ENCODE measurements at regions not wholly inside any gene's neighbourhood (a gene's known extent, or its start where the extent isn't known, plus 50 kb on each side); places are given as distances from the start of the nearest gene placed in this dataset.

DNA sequence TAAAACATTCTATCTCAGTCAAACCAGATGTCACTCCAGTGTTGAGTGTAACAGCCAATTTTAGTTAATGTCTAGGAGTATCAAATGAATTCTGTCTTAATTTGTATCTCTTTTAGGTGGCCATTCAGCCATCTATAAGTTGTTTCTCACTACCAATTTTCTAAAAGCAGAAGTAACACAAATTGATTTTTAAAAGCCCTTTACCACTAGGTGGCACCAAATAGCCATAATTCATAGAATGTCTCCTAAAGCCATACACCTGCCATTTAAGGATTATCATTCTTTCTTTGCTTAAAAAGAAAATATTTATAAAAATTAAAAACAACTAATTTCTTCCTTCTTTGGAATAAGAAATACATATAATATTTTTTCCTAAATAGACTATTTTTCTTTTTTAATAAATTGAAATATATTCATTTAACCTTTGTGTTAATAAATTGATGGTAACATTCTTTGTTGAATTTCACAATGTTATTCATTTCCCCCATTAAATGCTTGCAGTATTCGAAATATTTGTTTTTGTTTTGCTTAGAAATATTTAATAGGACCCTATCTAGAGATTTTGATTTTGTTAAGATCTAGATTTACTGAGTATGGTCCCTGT is 107.8 kb upstream of the PPP1R3A start:
- H3K9me1 ChIP-seq (ENCODE audit: control insufficient read depth, extremely low read depth, insufficient read depth, low read length) = no peaks in the 10 kb centered on the region
- H3K9me3 ChIP-seq (ENCODE audit: control insufficient read depth, low read depth, low read length) = no peaks in the 10 kb centered on the region
- no peaks in the 10 kb centered on the region for H3K4me1 ChIP-seq (ENCODE audit: control insufficient read depth, extremely low read depth, insufficient read depth, low read length)
- TF ChIP-seq, protein P1, sequence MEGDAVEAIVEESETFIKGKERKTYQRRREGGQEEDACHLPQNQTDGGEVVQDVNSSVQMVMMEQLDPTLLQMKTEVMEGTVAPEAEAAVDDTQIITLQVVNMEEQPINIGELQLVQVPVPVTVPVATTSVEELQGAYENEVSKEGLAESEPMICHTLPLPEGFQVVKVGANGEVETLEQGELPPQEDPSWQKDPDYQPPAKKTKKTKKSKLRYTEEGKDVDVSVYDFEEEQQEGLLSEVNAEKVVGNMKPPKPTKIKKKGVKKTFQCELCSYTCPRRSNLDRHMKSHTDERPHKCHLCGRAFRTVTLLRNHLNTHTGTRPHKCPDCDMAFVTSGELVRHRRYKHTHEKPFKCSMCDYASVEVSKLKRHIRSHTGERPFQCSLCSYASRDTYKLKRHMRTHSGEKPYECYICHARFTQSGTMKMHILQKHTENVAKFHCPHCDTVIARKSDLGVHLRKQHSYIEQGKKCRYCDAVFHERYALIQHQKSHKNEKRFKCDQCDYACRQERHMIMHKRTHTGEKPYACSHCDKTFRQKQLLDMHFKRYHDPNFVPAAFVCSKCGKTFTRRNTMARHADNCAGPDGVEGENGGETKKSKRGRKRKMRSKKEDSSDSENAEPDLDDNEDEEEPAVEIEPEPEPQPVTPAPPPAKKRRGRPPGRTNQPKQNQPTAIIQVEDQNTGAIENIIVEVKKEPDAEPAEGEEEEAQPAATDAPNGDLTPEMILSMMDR (optimal IDR thresholded peaks at IDR 0.05 in 1 of 3, IDR thresholded peaks at IDR 0.05 in 1 of 3, conservative IDR thresholded peaks at IDR 0.05 in 1 of 3; ENCODE audit: extremely low read depth in 1 of 3, insufficient read depth in 2 of 3, low read length in 3 of 3) = peak in 2 of 3 experiments; percentile 19 to 26
- no peak for TF ChIP-seq EZH2 (IDR thresholded peaks at IDR 0.05; ENCODE audit: low read length)
- dilution Hi-C loops (cut with MboI; ENCODE audit: extremely low pct_ligation_motif_present, low sequenced_read_pairs) = no loop called here
- DNase-seq (ENCODE audit: low read depth, low spot score) = peak; percentile 2
- H3K27ac ChIP-seq (ENCODE audit: control insufficient read depth, insufficient read depth, low read length) = no peak overlapping the region
- H3K27me3 ChIP-seq (ENCODE audit: control insufficient read depth, extremely low read depth, insufficient read depth, low read length) = no peaks in the 10 kb centered on the region
- no peaks in the 10 kb centered on the region for H3K79me2 ChIP-seq (ENCODE audit: control insufficient read depth, insufficient read depth, low read length)
- H3K4me3 ChIP-seq (ENCODE audit: control insufficient read depth in 2 of 3, extremely low read depth in 1 of 3, insufficient read depth in 2 of 3, low read depth in 1 of 3, low read length in 3 of 3) = no peak overlapping the region
- H4K20me1 ChIP-seq (ENCODE audit: control insufficient read depth, extremely low read depth, insufficient read depth, low read length) = no peaks in the 10 kb centered on the region
- no peak overlapping the region for H3K4me2 ChIP-seq (ENCODE audit: control insufficient read depth, extremely low read depth, insufficient read depth, low read depth, low read length)
- no peak overlapping the region for H2AFZ ChIP-seq (ENCODE audit: control insufficient read depth, low read length)
- H3K9ac ChIP-seq (ENCODE audit: control insufficient read depth, extremely low read depth, insufficient read depth, low read length) = no peak overlapping the region
- FAIRE-seq = no peak
- no peaks in the 10 kb centered on the region for H3K36me3 ChIP-seq (ENCODE audit: control insufficient read depth in 2 of 2, extremely low read depth in 1 of 2, insufficient read depth in 2 of 2, low read length in 2 of 2)

DNA sequence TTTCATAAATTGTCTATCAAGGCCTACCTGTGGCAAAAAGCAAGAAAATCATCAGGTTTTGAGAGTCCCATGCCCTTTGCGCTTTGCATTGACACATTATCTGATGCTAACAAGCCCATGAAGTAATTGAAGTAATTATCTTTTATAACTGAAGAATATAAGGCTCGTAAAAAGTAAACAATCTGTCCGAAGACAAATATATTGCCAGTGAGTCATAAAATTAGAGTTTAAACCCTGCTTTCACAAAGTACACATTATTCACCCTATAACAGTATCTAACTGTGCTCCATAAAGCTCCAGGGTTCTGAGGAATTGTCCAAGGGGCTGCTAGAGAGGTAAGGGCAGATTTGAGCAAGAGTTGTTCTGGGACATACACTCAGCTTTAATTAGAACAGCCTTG is 102.3 kb upstream of the PPP1R3A start:
- DNase-seq (ENCODE audit: low read depth, low spot score) = no peak
- no peak overlapping the region for H3K4me3 ChIP-seq (ENCODE audit: control insufficient read depth in 2 of 3, extremely low read depth in 1 of 3, insufficient read depth in 2 of 3, low read depth in 1 of 3, low read length in 3 of 3)
- no peaks in the 10 kb centered on the region for H3K79me2 ChIP-seq (ENCODE audit: control insufficient read depth, insufficient read depth, low read length)
- H2AFZ ChIP-seq (ENCODE audit: control insufficient read depth, low read length) = no peak overlapping the region
- no peak for FAIRE-seq
- H3K4me2 ChIP-seq (ENCODE audit: control insufficient read depth, extremely low read depth, insufficient read depth, low read depth, low read length) = no peak overlapping the region
- H3K9ac ChIP-seq (ENCODE audit: control insufficient read depth, extremely low read depth, insufficient read depth, low read length) = no peak overlapping the region
- H3K27ac ChIP-seq (ENCODE audit: control insufficient read depth, insufficient read depth, low read length) = no peak overlapping the region
- dilution Hi-C loops (cut with MboI; ENCODE audit: extremely low pct_ligation_motif_present, low sequenced_read_pairs) = no loop called here
- H3K9me3 ChIP-seq (ENCODE audit: control insufficient read depth, low read depth, low read length) = no peaks in the 10 kb centered on the region
- H3K9me1 ChIP-seq (ENCODE audit: control insufficient read depth, extremely low read depth, insufficient read depth, low read length) = no peaks in the 10 kb centered on the region
- TF ChIP-seq, protein P1 (optimal IDR thresholded peaks at IDR 0.05 in 1 of 3, IDR thresholded peaks at IDR 0.05 in 1 of 3, conservative IDR thresholded peaks at IDR 0.05 in 1 of 3; ENCODE audit: extremely low read depth in 1 of 3, insufficient read depth in 2 of 3, low read length in 3 of 3) = no peak
- no peak for TF ChIP-seq EZH2 (IDR thresholded peaks at IDR 0.05; ENCODE audit: low read length)
- no peaks in the 10 kb centered on the region for H3K27me3 ChIP-seq (ENCODE audit: control insufficient read depth, extremely low read depth, insufficient read depth, low read length)
- H3K36me3 ChIP-seq (ENCODE audit: control insufficient read depth in 2 of 2, extremely low read depth in 1 of 2, insufficient read depth in 2 of 2, low read length in 2 of 2) = no peaks in the 10 kb centered on the region
- H4K20me1 ChIP-seq (ENCODE audit: control insufficient read depth, extremely low read depth, insufficient read depth, low read length) = no peaks in the 10 kb centered on the region
- no peaks in the 10 kb centered on the region for H3K4me1 ChIP-seq (ENCODE audit: control insufficient read depth, extremely low read depth, insufficient read depth, low read length)

Data from keratinocyte (primary cell).